Sigmoid colon (tissue), 6 donors: ENCODE measurements at regions not wholly inside any gene's neighbourhood (a gene's known extent, or its start where the extent isn't known, plus 50 kb on each side); places are given as distances from the start of the nearest gene placed in this dataset.

Experiments
- DNase-seq: peaks from one replicate; pipeline ENCODE4 v3.0.0-alpha.2; 2019
- H3K27ac ChIP-seq, 4 donors: fragments of 200-600 bp; sonication (generic); one replicate each; pipeline ENCODE4 v1.5.1; 2016 to 2019; ENCODE audit warnings: mild to moderate bottlenecking in 1 of 4
- H3K27me3 ChIP-seq, 3 donors: fragments of 200-600 bp; sonication (generic); one replicate each; pipeline ENCODE4 v1.5.1; 2019; ENCODE audit warnings: mild to moderate bottlenecking in 1 of 3
- H3K36me3 ChIP-seq, 4 donors: fragments of 200-600 bp; sonication (generic); one replicate each; pipeline ENCODE4 v1.5.1; 2016 to 2019
- H3K4me1 ChIP-seq, 4 donors: fragments of 200-600 bp; sonication (generic); one replicate each; pipeline ENCODE4 v1.5.1; 2017 to 2019
- H3K4me3 ChIP-seq, 4 donors: fragments of 200-600 bp; sonication (generic); one replicate each; pipeline ENCODE4 v1.5.1; 2017 to 2019; ENCODE audit warnings: mild to moderate bottlenecking in 2 of 4, moderate library complexity in 1 of 4
- H3K9me3 ChIP-seq, 4 donors: fragments of 200-600 bp in 3 of 4; sonication (generic) in 3 of 4; one replicate each; pipeline versions ENCODE4 v1.5.1 to v1.6.1; 2013 to 2019
- CTCF ChIP-seq, 4 experiments: fragments of 450-650 bp in 3 of 4; fragments of 200-600 bp in 1 of 4; IDR thresholded peaks; one replicate each; pipeline ENCODE4 v1.5.1; 2016 to 2019; ENCODE audit warnings: antibody characterized with exemption in 4 of 4, mild to moderate bottlenecking in 3 of 4, moderate library complexity in 2 of 4
- EP300 ChIP-seq, 4 donors: sonication (generic); formaldehyde crosslinking; IDR thresholded peaks; one replicate each; pipeline ENCODE4 v1.6.1; 2017; ENCODE audit warnings: antibody characterized with exemption in 4 of 4
- POLR2A ChIP-seq, 2 donors: fragments of 450-650 bp; IDR thresholded peaks; one replicate each; pipeline ENCODE4 v1.6.1; 2016; ENCODE audit warnings: antibody characterized with exemption in 2 of 2, mild to moderate bottlenecking in 2 of 2, moderate library complexity in 2 of 2
- POLR2AphosphoS5 ChIP-seq, 4 donors: sonication (generic); formaldehyde crosslinking; IDR thresholded peaks; one replicate each; pipeline ENCODE4 v1.6.1; 2017; ENCODE audit warnings: antibody characterized with exemption in 4 of 4
- WGBS, 2 donors: extraction: QIAGEN DNeasy Blood & Tissue Kit; methylation state at CpG; one replicate each; pipeline ENCODE4 v1.1.7; 2013; 5-methylcytosine and 5-hydroxymethylcytosine counted together
- intact Hi-C: fragments of 100-400 bp; cut with DNase I; formaldehyde crosslinking; loops from one replicate; pipeline ENCODE4 v1.15.1; 2023
- donor health status: healthy with polysubstance abuse.
- donor health status: healthy.

- intact Hi-C loops: no loop called here
Measured at GRCh38 chr6:74993136-74993535, 212.7 kb downstream of the COL12A1 start.

GRCh38 chr6:74991573-74992332, 214.1 kb downstream of the COL12A1 start:
- Histone ChIP-seq H3K4me3 (no peak overlapping the region), H3K27me3 (no peaks in the 10 kb centered on the region), H3K9me3 (peaks cover 0 to 3% (median 0%) of the 10 kb centered on the region in 4 donors), H3K27ac (no peak overlapping the region), H3K36me3 (no peaks in the 10 kb centered on the region), H3K4me1 (peaks cover 0 to 3% (median 0%) of the 10 kb centered on the region in 4 donors)
- intact Hi-C loops: no loop called here
- WGBS, 2 donors: 67 to 81% methylated on average over 3 of the region's 3 CpGs
- DNase-seq: no peak
- no peak for TF ChIP-seq POLR2AphosphoS5 (IDR thresholded peaks at IDR 0.05)
- TF ChIP-seq POLR2A (IDR thresholded peaks at IDR 0.05): no peak
- no peak for TF ChIP-seq EP300 (IDR thresholded peaks at IDR 0.05)
- TF ChIP-seq CTCF (IDR thresholded peaks at IDR 0.05): no peak

More at GRCh38 chr6:74993136-74993535, 212.7 kb downstream of the COL12A1 start:
- H3K4me3 ChIP-seq: no peak overlapping the region
- H3K36me3 ChIP-seq: no peaks in the 10 kb centered on the region
- DNase-seq: no peak
- no peaks in the 10 kb centered on the region for H3K9me3 ChIP-seq
- no peak for TF ChIP-seq CTCF (IDR thresholded peaks at IDR 0.05)
- TF ChIP-seq POLR2AphosphoS5 (IDR thresholded peaks at IDR 0.05): no peak
- no peak for TF ChIP-seq EP300 (IDR thresholded peaks at IDR 0.05)
- TF ChIP-seq POLR2A (IDR thresholded peaks at IDR 0.05): no peak
- WGBS, 2 donors: 74 to 79% methylated on average over 1 of the region's 1 CpG
- peaks cover 0 to 3% (median 0%) of the 10 kb centered on the region in 4 donors for H3K4me1 ChIP-seq
- H3K27ac ChIP-seq: no peak overlapping the region
- H3K27me3 ChIP-seq: no peaks in the 10 kb centered on the region

- no peak for DNase-seq
- TF ChIP-seq POLR2AphosphoS5 (IDR thresholded peaks at IDR 0.05) (no peak), POLR2A (IDR thresholded peaks at IDR 0.05) (no peak), CTCF (IDR thresholded peaks at IDR 0.05) (no peak), EP300 (IDR thresholded peaks at IDR 0.05) (no peak)
- 85 to 86% methylated on average over 7 of the region's 7 CpGs for WGBS, 2 donors
- Histone ChIP-seq H3K27me3 (no peaks in the 10 kb centered on the region), H3K4me1 (peaks cover 0 to 8% (median under 1%) of the 10 kb centered on the region in 4 donors), H3K36me3 (no peaks in the 10 kb centered on the region), H3K27ac (no peak overlapping the region), H3K9me3 (no peaks in the 10 kb centered on the region), H3K4me3 (no peak overlapping the region)
- intact Hi-C loops: no loop called here
Measured at GRCh38 chr6:74979065-74979766, 226.6 kb downstream of the COL12A1 start.

GRCh38 chr6:74976701-74977100, 229.2 kb downstream of the COL12A1 start:
- no peak for TF ChIP-seq CTCF (IDR thresholded peaks at IDR 0.05)
- TF ChIP-seq EP300 (IDR thresholded peaks at IDR 0.05): no peak
- no peak for TF ChIP-seq POLR2A (IDR thresholded peaks at IDR 0.05)
- TF ChIP-seq POLR2AphosphoS5 (IDR thresholded peaks at IDR 0.05): no peak
- no peaks in the 10 kb centered on the region for H3K27me3 ChIP-seq
- H3K36me3 ChIP-seq: no peaks in the 10 kb centered on the region
- H3K27ac ChIP-seq: peak overlapping the region in 1 of 4 donors; percentile 43
- peaks cover 0 to 25% (median 10%) of the 10 kb centered on the region in 4 donors for H3K4me1 ChIP-seq
- intact Hi-C loops: no loop called here
- DNase-seq: no peak
- H3K9me3 ChIP-seq: no peaks in the 10 kb centered on the region
- H3K4me3 ChIP-seq: no peak overlapping the region
- WGBS, 2 donors: 70 to 84% methylated on average over 2 of the region's 2 CpGs
